Hepatocyte (in vitro differentiated cells): ENCODE measurements at regions not wholly inside any gene's neighbourhood (a gene's known extent, or its start where the extent isn't known, plus 50 kb on each side); places are given as distances from the start of the nearest gene placed in this dataset.

Experiments
- DNase-seq: peaks from one replicate; pipeline ENCODE4 v3.0.0-alpha.2; 2016; ENCODE audit warnings: low spot score
- H2AFZ ChIP-seq: fragments of 200-600 bp; sonication (generic); 2 replicates; pipeline ENCODE4 v1.6.0; 2016; ENCODE audit warnings: antibody characterized with exemption, mild to moderate bottlenecking
- H3K27ac ChIP-seq: fragments of 200-600 bp; sonication (generic); 2 replicates; pipeline ENCODE4 v1.5.1; 2016; ENCODE audit warnings: mild to moderate bottlenecking
- H3K27me3 ChIP-seq: fragments of 200-600 bp; sonication (generic); 2 replicates; pipeline ENCODE4 v1.6.1; 2016
- H3K36me3 ChIP-seq: fragments of 200-600 bp; sonication (generic); replicated peaks from 2 replicates; pipeline ENCODE4 v1.5.1; 2016; ENCODE audit warnings: low read depth; ENCODE audit not compliant: insufficient read depth
- H3K4me1 ChIP-seq: fragments of 200-600 bp; sonication (generic); 2 replicates; pipeline ENCODE4 v1.5.1; 2016; ENCODE audit warnings: mild to moderate bottlenecking, moderate library complexity; ENCODE audit not compliant: insufficient read depth
- H3K4me2 ChIP-seq: fragments of 200-600 bp; sonication (generic); 2 replicates; pipeline ENCODE4 v1.6.0; 2016
- H3K4me3 ChIP-seq: fragments of 200-600 bp; sonication (generic); 2 replicates; pipeline ENCODE4 v1.5.1; 2016; ENCODE audit warnings: mild to moderate bottlenecking
- H3K79me2 ChIP-seq: fragments of 200-600 bp; sonication (generic); 2 replicates; pipeline ENCODE4 v1.6.0; 2017; ENCODE audit warnings: mild to moderate bottlenecking
- H3K9me2 ChIP-seq: fragments of 200-600 bp; sonication (generic); replicated peaks from 2 replicates; pipeline ENCODE4 v1.6.0; 2017; ENCODE audit warnings: mild to moderate bottlenecking; ENCODE audit not compliant: insufficient read depth
- H3K9me3 ChIP-seq: fragments of 200-600 bp; sonication (generic); 2 replicates; pipeline ENCODE4 v1.5.1; 2016; ENCODE audit warnings: low read depth, mild to moderate bottlenecking
- H4K20me1 ChIP-seq: fragments of 200-600 bp; sonication (generic); 2 replicates; pipeline ENCODE4 v1.6.0; 2016; ENCODE audit warnings: mild to moderate bottlenecking; ENCODE audit not compliant: insufficient read depth, poor library complexity, severe bottlenecking
- CTCF ChIP-seq: fragments of 200-600 bp; sonication (generic); IDR thresholded peaks from 2 replicates; pipeline ENCODE4 v1.5.1; 2016; ENCODE audit warnings: antibody characterized with exemption, mild to moderate bottlenecking; ENCODE audit not compliant: poor library complexity
- EZH2 ChIP-seq: fragments of 200-600 bp; sonication (generic); IDR thresholded peaks from 2 replicates; pipeline ENCODE4 v1.6.1; 2016; ENCODE audit warnings: antibody characterized with exemption, mild to moderate bottlenecking, borderline replicate concordance
- EZH2phosphoT487 ChIP-seq: fragments of 200-600 bp; sonication (generic); IDR thresholded peaks from one replicate; pipeline ENCODE4 v1.6.1; 2018; ENCODE audit warnings: antibody characterized with exemption, mild to moderate bottlenecking, low read depth, moderate library complexity; ENCODE audit not compliant: unreplicated experiment, severe bottlenecking
- WGBS: methylation state at CpG from one replicate; pipeline ENCODE4 v1.1.6; 2016; ENCODE audit warnings: low lambda C conversion rate; ENCODE audit errors: missing lambda C conversion rate; 5-methylcytosine and 5-hydroxymethylcytosine counted together

- no peaks in the 10 kb centered on the region for H3K36me3 ChIP-seq
- H2AFZ ChIP-seq = no peak overlapping the region
- no peak for DNase-seq
- no peak overlapping the region for H3K4me2 ChIP-seq
- H3K4me1 ChIP-seq = no peaks in the 10 kb centered on the region
- H3K9me3 ChIP-seq = no peaks in the 10 kb centered on the region
- TF ChIP-seq EZH2 = no peak
- TF ChIP-seq CTCF = no peak
- no peak for TF ChIP-seq EZH2phosphoT487
- no peak overlapping the region for H3K4me3 ChIP-seq
- no peaks in the 10 kb centered on the region for H3K79me2 ChIP-seq
- H3K9me2 ChIP-seq = no peaks in the 10 kb centered on the region
- H4K20me1 ChIP-seq = no peaks in the 10 kb centered on the region
- H3K27me3 ChIP-seq = peaks cover 5% of the 10 kb centered on the region
- no peak overlapping the region for H3K27ac ChIP-seq
- 87% methylated on average over 14 of the region's 14 CpGs for WGBS
These were observed 145.0 kb upstream of the HDAC4 start for GRCh38 chr2:239545741-239546392.

- Histone ChIP-seq H4K20me1 (no peaks in the 10 kb centered on the region), H3K4me2 (no peak overlapping the region), H3K9me3 (no peaks in the 10 kb centered on the region), H2AFZ (no peak overlapping the region), H3K4me1 (no peaks in the 10 kb centered on the region), H3K79me2 (no peaks in the 10 kb centered on the region), H3K27ac (no peak overlapping the region), H3K36me3 (no peaks in the 10 kb centered on the region), H3K27me3 (peaks cover 5% of the 10 kb centered on the region), H3K4me3 (no peak overlapping the region), H3K9me2 (no peaks in the 10 kb centered on the region)
- no peak for DNase-seq
- WGBS = 93% methylated on average over 12 of the region's 12 CpGs
- TF ChIP-seq EZH2phosphoT487 (no peak), EZH2 (no peak), CTCF (no peak)
These were observed 144.2 kb upstream of the HDAC4 start for GRCh38 chr2:239544918-239545465.

GRCh38 chr2:239544143-239544917 lies 143.5 kb upstream of the HDAC4 start:
- DNase-seq = peak; percentile 61
- no peaks in the 10 kb centered on the region for H3K9me2 ChIP-seq
- peaks cover under 1% of the 10 kb centered on the region for H3K27me3 ChIP-seq
- H4K20me1 ChIP-seq = no peaks in the 10 kb centered on the region
- no peak overlapping the region for H3K4me3 ChIP-seq
- H3K79me2 ChIP-seq = no peaks in the 10 kb centered on the region
- no peak overlapping the region for H3K4me2 ChIP-seq
- no peaks in the 10 kb centered on the region for H3K36me3 ChIP-seq
- 74% methylated on average over 8 of the region's 8 CpGs for WGBS
- H3K9me3 ChIP-seq = no peaks in the 10 kb centered on the region
- H3K27ac ChIP-seq = peak overlapping the region; percentile 10
- TF ChIP-seq EZH2phosphoT487 = no peak
- no peak for TF ChIP-seq EZH2
- TF ChIP-seq CTCF = no peak
- H3K4me1 ChIP-seq = no peaks in the 10 kb centered on the region
- no peak overlapping the region for H2AFZ ChIP-seq
